Right lung (tissue), 2 donors: ENCODE measurements at regions not wholly inside any gene's neighbourhood (a gene's known extent, or its start where the extent isn't known, plus 50 kb on each side); places are given as distances from the start of the nearest gene placed in this dataset.
"Not testable (repeated sequence)": the region's sequence is repeated elsewhere in the genome, so short reads cannot be mapped to it uniquely, and the experiment has no call there.

Source experiments
- DNase-seq, 2 donors: peaks; one replicate each; pipeline ENCODE4 v3.0.0-alpha.2; 2013

GRCh38 chr4:72205298-72205697 is 173.5 kb downstream of the NPFFR2 start:
- no peak for DNase-seq

DNA sequence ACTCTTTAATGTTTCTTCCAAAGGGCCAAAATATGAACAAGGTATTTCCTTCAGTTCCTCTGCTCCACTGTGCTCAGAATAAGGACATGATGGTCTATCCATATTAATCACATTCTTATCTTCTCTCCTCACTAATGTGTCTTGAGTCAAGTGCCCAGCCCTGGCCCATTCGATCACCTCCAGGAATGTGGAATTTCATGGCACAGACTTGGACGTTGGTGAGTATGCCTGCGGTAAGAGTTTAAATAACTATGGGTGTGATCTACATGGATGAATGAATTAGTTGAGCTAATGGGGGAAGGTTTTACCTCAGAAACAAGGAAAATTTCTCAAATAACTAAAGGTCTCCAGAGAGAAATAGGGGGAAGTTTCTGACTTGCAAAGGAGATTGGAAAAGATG is 174.0 kb downstream of the NPFFR2 start:
- DNase-seq: no peak

DNA sequence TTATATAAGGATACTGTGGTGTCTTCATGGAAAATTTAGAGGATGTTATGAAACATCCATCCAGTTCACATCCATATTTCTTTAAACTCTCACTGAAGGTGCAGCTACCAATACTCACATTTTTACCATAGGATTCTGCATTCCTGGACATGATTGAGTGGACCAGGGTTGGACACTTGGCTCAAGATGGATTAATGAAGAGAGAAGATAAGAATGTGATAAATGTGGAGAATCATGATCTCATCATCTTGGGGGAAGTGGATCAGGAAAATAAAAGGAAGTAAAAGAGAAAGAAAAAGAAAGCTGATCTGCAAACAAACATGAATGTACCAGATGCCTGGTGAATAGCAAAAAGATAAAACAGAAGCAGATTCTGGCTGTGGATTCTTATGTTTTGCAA is 175.4 kb downstream of the NPFFR2 start:
- no peak for DNase-seq

- no peak for DNase-seq
Observed at GRCh38 chr4:72208421-72209075, 176.7 kb downstream of the NPFFR2 start.

DNA sequence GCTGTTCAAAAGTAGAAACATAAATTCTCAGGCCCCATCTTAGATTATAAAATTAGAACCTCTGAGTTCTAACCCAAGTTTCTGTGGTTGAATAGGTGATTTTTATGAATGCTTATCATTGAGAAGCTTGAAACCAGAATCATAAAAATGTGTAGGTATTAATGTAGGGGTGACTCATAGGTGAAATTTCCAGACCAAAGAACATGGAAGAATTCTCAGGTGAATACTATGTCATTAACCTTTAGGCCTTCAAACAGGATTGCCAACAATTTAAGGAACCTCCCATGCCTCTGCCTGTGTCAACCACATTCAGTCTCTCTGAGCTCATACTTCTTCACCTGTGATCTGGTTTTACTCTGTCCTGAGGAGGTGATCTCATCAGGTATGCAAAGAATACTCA is 177.8 kb downstream of the NPFFR2 start:
- DNase-seq: no peak

GRCh38 chr4:72213763-72214162 is 182.0 kb downstream of the NPFFR2 start:
- DNase-seq: not testable (repeated sequence)

DNA sequence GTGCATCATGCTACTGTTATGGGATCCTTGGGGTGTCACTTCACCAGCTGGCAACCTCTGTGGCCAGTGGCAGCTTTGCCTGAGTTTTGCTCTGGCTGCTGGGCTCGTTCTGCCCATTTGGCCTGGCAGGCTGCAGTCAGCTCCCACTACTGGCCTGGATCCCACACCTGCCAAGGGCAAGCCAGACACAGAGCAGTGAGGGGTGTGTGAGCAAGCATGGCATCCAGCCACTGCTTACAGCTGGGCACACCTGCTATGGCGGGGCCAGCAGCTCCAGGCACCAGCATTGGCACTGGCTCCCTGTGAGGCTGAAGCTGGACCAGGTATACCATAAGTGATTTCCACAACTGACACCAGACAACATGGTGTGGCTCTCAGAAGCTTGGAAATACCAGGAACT is 183.4 kb downstream of the NPFFR2 start:
- DNase-seq: no peak

- DNase-seq: no peak
Observed at GRCh38 chr4:72216539-72217277, 184.9 kb downstream of the NPFFR2 start.

DNA sequence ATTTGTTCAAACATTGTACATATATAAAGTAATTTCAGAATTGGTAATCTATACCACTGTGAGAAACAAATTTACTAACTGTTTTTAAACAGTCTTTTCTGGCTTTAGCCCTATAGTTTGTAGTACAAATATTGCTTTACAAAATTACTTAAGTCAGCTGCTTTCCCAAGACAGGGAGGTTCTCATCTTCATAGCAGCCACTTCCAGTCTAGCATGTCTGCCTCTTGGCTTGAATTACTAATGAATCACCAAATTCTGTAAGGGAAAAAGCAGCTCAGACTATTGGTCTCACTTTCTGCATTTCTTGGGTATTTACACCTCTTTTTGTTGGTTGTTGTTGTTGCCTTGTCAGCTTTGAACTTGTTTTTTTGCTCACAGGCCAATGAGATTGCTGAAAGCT is 187.2 kb downstream of the NPFFR2 start:
- peak in 1 of 2 donors; percentile 2 for DNase-seq
